ENCODE measurements at regions not wholly inside any gene's neighbourhood (a gene's known extent, or its start where the extent isn't known, plus 50 kb on each side); places are given as distances from the start of the nearest gene placed in this dataset.

DNA sequence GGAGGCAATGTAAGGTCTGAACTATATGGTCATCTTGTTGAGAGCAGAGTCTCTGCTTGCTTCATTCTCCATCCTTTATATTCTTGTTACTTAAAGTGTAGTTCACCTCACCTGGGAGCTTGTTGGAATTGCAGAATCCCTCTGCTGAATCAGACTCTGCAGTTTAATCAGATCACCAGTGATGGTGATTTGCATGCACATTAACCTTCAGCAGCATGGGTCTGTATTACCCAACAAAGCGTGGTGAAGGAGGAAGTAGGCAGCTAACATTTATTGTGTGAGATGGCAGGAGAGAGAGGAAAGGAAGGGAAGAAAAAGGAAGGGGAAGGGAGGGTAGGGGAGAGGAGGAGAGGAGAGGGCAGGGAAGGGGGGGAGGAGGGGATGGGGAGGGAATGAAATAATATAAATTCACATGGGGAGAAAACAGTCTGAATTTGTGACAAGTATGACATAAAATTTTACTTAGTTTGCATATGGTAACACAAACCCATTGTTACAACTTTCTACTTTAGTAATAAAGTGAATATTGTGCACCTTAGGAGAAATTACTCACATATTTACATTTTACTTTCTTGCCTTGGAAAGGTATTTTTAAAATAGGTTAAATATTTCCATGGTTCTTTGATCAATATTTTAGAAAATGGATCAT, 740.7 kb downstream of the DHX35 start:
- Histone ChIP-seq H3K4me2 (ENCODE audit: low read length) (no peak overlapping the region), H3K27ac (no peak overlapping the region), H3K4me3 (ENCODE audit: low read depth, low read length) (no peak overlapping the region), H3K79me2 (no peaks in the 10 kb centered on the region), H3K36me3 (ENCODE audit: control insufficient read depth, insufficient read depth, low read length) (no peaks in the 10 kb centered on the region), H2AFZ (peak overlapping the region; percentile 10), H3K9ac (no peak overlapping the region), H3K27me3 (ENCODE audit: control insufficient read depth, insufficient read depth, low read length) (no peaks in the 10 kb centered on the region), H3K4me1 (peaks cover 31% of the 10 kb centered on the region), H3K9me3 (ENCODE audit: control insufficient read depth, low read length) (no peaks in the 10 kb centered on the region)
- TF ChIP-seq, protein P1, sequence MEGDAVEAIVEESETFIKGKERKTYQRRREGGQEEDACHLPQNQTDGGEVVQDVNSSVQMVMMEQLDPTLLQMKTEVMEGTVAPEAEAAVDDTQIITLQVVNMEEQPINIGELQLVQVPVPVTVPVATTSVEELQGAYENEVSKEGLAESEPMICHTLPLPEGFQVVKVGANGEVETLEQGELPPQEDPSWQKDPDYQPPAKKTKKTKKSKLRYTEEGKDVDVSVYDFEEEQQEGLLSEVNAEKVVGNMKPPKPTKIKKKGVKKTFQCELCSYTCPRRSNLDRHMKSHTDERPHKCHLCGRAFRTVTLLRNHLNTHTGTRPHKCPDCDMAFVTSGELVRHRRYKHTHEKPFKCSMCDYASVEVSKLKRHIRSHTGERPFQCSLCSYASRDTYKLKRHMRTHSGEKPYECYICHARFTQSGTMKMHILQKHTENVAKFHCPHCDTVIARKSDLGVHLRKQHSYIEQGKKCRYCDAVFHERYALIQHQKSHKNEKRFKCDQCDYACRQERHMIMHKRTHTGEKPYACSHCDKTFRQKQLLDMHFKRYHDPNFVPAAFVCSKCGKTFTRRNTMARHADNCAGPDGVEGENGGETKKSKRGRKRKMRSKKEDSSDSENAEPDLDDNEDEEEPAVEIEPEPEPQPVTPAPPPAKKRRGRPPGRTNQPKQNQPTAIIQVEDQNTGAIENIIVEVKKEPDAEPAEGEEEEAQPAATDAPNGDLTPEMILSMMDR (IDR thresholded peaks at IDR 0.05) = no peak

DNA sequence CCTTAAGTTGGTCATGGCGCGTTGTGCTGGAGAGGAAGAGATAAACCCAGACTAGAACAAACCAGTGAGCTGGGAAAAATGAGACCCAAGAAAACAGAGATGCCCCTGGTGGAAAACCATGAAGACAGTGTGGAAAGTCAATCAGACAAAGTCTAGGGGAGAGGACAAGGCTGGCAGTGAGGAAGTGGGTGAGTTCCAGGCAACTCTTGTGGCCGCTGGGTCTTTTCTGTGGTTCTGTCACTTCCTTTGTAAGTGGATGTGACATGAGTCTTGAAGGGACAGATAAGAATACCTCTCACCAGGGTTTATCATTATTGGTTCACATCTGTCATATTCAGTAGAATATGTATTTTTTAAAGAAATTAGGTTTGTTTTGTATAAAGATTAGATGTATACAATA, 738.4 kb downstream of the DHX35 start:
- H2AFZ ChIP-seq = no peak overlapping the region
- H3K4me2 ChIP-seq (ENCODE audit: low read length) = no peak overlapping the region
- no peak overlapping the region for H3K4me3 ChIP-seq (ENCODE audit: low read depth, low read length)
- H3K9ac ChIP-seq = no peak overlapping the region
- TF ChIP-seq, protein P1 (IDR thresholded peaks at IDR 0.05) = no peak
- H3K36me3 ChIP-seq (ENCODE audit: control insufficient read depth, insufficient read depth, low read length) = no peaks in the 10 kb centered on the region
- H3K9me3 ChIP-seq (ENCODE audit: control insufficient read depth, low read length) = no peaks in the 10 kb centered on the region
- no peaks in the 10 kb centered on the region for H3K27me3 ChIP-seq (ENCODE audit: control insufficient read depth, insufficient read depth, low read length)
- peaks cover 27% of the 10 kb centered on the region for H3K4me1 ChIP-seq
- no peaks in the 10 kb centered on the region for H3K79me2 ChIP-seq
- no peak overlapping the region for H3K27ac ChIP-seq

DNA sequence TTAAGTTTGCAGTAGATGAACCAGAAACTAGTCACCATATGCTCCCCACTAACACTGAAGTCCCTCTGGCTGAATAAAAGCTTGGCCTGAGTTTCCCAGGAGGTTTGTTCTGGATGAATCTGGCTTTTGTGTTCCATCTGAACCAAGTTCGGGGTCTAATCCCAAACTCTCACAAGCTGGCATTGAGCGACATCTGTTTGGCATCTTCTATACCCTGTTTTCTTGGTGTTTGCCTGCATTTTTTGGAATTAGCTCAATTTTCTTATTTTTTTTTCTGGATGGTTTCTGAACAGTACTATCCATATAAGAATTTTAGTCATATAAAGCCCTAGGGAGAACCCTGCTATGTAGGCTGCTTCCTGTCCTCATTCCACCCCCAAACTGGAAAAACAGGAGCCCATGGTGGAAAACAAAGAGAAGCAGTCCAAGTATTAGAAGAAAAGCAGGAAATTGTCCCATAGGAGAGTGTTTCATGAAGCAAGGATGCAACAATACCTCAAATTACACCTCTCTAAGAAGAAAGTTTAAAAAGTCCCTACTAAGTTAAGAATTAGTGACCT, 737.1 kb downstream of the DHX35 start:
- Histone ChIP-seq H3K27ac (peak overlapping the region; percentile 45), H3K9ac (no peak overlapping the region), H3K4me3 (ENCODE audit: low read depth, low read length) (no peak overlapping the region), H3K4me2 (ENCODE audit: low read length) (no peak overlapping the region), H2AFZ (peak overlapping the region; percentile 67), H3K9me3 (ENCODE audit: control insufficient read depth, low read length) (no peaks in the 10 kb centered on the region), H3K36me3 (ENCODE audit: control insufficient read depth, insufficient read depth, low read length) (no peaks in the 10 kb centered on the region), H3K79me2 (no peaks in the 10 kb centered on the region), H3K4me1 (peaks cover 22% of the 10 kb centered on the region), H3K27me3 (ENCODE audit: control insufficient read depth, insufficient read depth, low read length) (no peaks in the 10 kb centered on the region)
- TF ChIP-seq, protein P1 (IDR thresholded peaks at IDR 0.05) = no peak

DNA sequence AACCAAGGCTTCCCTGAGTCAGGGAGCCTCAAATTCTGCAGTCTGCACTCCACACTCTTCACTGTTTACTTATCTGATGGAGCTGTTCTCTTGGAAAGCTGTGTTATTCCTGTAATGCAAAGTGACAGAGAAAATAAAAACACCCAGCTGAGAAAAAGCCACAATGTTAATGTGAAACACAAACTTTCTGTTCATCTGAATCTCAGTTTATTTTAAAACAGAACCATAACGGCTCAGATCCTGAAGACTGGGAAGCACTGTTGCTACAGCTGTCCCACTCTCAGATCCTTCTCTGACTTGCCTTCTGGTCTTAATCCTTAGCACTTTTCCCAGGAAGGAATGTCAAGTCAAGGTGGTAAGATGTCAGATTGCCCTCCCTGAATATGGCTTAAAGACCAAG, 736.6 kb downstream of the DHX35 start:
- H3K4me1 ChIP-seq = peaks cover 17% of the 10 kb centered on the region
- H3K4me3 ChIP-seq (ENCODE audit: low read depth, low read length) = no peak overlapping the region
- H3K79me2 ChIP-seq = no peaks in the 10 kb centered on the region
- H3K36me3 ChIP-seq (ENCODE audit: control insufficient read depth, insufficient read depth, low read length) = no peaks in the 10 kb centered on the region
- TF ChIP-seq, protein P1 (IDR thresholded peaks at IDR 0.05) = no peak
- peak overlapping the region; percentile 67 for H2AFZ ChIP-seq
- no peak overlapping the region for H3K4me2 ChIP-seq (ENCODE audit: low read length)
- H3K27me3 ChIP-seq (ENCODE audit: control insufficient read depth, insufficient read depth, low read length) = no peaks in the 10 kb centered on the region
- no peak overlapping the region for H3K9ac ChIP-seq
- H3K27ac ChIP-seq = peak overlapping the region; percentile 45
- no peaks in the 10 kb centered on the region for H3K9me3 ChIP-seq (ENCODE audit: control insufficient read depth, low read length)

Measured in parathyroid adenoma (tissue), 2 donors.